HG03108 (cell line): ENCODE measurements at regions not wholly inside any gene's neighbourhood (a gene's known extent, or its start where the extent isn't known, plus 50 kb on each side); places are given as distances from the start of the nearest gene placed in this dataset.
"Not testable (repeated sequence)": the region's sequence is repeated elsewhere in the genome, so short reads cannot be mapped to it uniquely, and the experiment has no call there.

Experiments
- ATAC-seq: cut with Tn5 transposase; IDR thresholded peaks from one replicate; pipeline ENCODE4 v1.9.1; 2021; ENCODE audit warnings: moderate library complexity; ENCODE audit not compliant: unreplicated experiment

DNA sequence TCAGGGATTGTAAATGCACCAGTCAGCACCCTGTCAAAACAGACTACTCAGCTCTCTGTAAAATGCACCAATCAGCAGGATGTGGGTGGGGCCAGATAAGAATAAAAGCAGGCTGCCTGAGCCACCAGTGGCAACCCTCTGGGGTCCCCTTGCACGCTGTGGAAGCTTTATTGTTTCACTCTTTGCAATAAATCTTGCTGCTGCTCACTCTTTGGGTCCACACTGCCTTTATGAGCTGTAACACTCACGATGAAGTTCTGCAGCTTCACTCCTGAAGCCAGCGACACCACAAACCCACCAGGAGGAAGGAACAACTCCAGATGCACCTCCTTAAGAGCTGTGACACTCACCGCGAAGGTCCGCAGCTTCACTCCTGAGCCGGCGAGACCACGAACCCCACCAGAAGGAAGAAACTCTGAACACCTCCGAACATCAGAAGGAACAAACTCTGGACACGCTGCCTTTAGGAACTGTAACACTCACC is 1578.5 kb downstream of the SI start:
- not testable (repeated sequence) for ATAC-seq

DNA sequence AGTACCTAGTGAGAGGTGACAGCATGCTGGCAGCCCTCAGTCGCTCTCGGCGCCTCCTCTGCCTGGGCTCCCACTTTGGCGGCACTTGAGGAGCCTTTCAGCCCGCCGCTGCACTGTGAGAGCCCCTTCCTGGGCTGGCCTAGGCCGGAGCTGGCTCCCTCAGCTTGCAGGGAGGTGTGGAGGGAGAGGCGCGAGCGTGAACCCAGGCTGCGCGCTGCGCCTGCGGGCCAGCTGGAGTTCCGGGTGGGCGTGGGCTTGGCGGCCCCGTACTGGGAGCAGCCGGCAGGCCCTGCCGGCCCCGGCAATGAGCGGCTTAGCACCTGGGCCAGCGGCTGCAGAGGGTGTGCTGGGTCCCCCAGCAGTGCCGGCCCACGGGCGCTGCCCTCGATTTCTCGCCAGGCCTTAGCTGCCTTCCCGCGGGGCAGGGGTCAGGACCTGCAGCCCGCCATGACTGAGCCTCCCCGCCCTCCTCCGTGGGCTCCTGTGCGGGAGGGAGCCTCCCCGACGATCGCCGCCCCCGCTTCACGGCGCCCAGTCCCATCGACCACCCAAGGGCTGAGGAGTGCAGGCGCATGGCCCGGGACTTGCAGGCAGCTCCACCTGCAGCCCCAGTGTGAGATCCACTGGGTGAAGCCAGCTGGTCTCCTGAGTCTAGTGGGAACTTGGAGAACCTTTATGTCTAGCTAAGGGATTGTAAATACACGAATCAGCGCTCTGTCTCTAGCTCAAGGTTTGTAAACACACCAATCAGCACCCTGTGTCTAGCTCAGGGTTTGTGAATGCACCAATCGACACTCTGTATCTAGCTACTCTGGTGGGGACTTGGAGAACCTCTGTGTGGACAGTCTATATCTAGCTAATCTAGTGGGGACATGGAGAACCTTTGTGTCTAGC is 1579.2 kb downstream of the SI start:
- ATAC-seq = not testable (repeated sequence)

DNA sequence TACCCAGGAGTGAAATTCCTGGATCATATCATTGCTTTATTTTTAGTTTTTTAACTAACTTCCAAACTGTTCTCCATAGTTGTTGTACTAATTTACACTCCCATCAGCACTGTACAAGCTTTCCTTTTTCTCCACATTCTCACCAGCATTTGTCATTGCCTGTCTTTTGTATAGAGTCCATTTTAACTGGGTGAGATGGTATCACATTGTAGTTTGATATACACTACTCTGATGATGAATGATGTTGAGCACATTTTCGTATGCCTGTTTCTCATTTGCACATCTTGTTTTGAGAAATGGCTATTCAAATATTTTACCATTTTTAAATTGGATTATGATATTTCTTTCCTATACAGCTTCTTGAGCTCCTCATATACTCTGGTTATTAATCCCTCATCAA is 1586.6 kb downstream of the SI start:
- ATAC-seq = no peak

DNA sequence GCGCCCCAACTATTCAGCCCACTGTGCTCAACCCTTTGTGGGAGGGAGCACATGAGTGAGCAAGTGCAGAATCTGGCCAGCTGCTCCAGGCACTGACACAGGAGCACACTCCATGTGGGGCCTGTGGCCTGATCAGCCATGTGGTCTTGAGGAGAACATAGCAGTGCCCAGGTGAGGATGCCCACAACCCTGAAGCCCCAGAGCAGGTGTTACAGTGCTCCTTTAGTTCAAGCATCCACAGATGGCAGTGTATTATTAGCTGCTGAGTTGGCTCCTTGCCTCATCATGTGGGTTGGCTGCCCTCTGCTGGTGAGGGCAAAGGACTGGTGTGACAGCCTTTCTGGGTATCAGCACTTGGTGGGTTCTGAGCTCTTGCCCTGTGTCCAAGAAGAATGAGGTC is 1588.2 kb downstream of the SI start:
- peak; percentile 52 for ATAC-seq

DNA sequence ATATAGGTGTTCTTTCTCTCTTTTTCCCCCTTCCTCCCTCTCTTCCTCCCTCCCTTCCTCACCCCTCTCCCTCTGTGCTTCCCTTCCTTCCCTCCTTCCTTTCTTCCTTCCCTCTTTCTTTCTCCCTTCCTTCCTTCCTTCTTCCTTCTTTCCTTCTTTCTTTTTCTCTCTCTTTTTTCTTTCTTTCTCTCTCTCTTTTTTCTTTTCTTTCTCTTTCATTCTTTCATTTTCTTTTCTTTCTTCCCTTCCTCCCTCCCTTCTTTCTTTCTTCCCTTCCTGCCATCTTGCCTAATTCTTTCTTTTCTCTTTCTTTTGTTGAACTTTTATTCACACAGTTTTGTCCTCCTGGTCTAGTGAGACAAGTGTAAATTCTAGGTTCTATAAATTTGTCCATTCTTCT is 1595.6 kb downstream of the SI start:
- no peak for ATAC-seq

DNA sequence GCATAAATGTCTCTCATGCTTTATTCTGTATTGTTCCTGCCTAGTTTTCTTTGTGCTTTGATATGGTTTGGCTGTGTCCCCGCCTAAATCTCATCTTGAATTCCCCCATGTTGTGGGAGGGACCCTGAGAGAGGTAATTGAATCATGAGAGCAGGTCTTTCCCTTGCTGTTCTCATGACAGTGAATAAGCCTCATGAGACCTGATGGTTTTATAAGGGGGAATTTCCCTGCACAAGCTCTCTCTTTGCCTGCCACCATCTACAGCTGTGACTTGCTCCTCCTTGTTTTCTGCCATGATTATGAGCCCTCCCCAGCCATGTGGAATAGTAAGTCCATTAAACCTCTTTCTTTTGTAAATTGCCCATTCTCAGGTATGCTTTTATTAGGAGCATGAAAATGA is 1596.6 kb downstream of the SI start:
- no peak for ATAC-seq

DNA sequence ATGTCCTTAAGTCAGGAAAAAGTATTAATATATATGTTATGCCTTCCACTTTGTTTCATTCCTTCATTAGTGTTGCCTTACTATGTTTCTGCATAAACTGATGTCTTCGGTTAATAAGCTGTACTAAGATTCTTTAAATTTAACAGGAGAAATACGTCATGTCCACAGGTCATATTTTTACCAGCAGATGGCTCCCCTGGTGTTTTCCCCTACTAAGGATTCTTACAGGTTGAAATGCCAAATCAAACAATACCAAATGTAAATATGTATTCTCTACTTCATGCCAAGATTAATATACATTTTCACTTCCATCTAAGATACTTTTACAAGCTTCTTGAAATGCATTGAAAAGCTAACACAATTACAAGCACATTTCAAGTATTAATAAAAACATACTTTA is 1602.1 kb downstream of the SI start:
- ATAC-seq = no peak

DNA sequence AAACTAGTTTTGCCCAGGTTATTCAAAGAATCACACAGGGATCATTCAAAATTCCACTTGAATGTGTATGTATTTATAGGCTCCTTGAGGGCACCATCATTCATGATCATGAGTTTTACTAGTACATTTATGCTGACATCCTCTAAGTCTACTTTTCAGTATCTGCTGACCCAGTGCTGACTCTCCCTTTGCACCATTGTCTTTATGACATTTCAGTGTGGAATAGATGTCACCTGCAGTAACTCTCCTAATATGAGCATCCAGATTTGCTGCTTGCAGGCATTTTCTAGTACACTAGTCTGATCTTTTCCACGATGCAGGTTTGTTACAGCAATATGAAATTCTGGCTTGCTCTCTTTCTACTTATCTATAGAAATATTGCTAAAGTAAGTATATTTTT is 1603.5 kb downstream of the SI start:
- no peak for ATAC-seq

DNA sequence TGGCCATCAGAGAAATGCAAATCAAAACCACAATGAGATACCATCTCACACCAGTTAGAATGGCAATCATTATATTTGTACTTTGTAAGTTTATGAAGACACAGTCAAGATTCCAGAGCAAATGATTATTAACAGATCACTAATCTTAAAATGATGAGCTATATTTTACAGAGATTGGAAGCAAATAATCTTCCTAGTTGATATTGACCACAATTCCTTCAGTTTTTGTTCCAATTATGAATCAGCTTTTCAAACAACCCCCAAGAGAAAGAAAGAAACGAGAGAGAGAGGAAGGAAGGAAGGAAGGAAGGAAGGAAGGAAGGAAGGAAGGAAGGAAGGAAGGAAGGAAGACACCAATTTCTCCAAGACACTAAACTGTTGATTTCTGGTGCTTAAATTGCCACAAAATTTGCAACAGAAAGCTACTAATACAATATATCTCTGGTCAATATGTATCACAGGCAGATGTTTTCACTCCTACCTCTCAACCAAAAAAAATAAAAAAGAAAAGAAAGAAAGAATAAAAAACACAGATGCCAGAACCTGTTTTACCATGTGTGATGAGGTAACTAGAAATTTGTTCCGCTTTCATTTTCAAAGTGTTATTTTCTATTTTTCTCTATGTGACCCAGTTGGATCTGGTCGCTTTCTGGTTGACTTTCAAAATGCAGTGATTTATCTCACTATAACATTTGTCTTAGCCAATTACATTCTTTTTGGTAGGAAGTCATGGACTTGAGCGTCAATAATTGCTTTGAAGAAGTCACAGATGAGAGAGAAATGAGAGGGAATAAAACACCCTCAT is 1609.6 kb downstream of the SI start:
- no peak for ATAC-seq

DNA sequence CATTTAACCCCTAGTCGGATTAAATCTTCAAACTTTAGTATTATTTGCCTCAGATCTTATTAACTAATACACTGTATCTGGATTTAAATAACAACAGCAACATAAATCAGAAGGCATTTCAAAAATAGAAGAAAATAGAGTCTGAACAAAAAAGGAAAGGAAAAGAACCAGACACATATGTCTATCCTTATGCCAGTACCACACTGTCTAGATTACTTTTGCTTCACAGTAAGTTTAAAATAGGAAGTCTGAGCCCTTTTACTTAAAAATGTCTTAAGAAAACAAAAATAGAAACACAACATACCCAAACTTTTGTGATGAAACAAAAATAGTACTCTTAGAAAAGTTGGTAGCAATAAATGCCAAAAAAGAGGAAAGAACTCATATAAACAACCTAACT is 1615.8 kb downstream of the SI start:
- no peak for ATAC-seq

DNA sequence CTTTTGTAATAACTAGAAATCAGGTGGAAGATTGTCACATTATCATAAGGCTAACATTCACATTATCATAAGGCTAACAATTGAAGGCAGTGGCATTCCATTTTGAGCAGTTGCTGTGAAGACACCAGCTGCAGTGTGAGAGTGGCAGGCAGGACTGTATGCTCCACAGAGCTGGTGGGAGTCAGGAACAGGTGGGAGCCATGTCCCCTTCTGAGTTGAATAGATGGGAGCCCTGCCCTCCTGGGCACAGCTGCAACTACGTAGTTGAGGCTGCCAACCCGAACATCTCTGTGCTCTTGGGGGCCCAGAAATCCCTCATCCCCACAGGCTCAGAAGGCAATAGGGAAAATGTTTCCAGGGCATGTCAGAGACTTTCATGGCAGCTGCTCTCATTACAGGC is 1627.6 kb downstream of the SI start:
- no peak for ATAC-seq

DNA sequence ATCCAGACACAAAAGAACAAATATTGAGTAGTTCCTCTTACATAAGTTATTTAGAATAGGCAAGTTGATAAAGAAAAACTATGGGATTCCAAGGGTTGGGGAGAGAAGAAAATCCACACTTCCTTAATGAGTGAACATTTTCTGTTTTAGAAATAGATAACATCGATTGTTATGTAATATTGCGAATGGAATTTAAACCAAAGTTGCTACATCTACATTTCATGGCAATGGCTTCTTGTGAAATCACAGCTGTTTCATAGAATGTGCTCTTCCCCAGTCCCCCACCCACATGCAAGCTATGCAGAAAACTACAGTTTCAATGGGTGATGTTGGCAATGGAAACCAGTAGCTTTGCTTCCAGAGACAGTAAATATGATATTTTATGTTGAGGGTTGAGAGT is 1639.5 kb downstream of the SI start:
- ATAC-seq = no peak

DNA sequence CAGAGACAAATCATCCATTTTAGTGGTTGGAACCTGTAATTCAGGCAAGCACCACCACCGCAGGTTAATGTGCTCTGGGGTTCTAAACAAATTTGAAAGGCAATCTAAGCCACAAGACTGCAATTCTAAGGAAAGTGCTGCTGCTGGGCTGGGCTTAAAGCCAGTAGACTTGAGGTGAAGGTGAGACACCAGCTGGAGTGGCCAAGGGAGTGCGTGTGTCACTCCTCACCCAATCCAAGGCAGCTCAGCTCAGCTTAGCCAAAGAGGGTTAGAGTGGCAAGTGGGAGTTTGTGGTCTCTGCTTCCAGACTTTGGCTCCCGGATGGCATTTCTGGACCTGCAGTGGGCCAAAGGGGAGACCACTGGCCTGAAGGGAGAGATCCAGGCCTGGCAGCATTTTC is 1655.6 kb downstream of the SI start:
- no peak for ATAC-seq

DNA sequence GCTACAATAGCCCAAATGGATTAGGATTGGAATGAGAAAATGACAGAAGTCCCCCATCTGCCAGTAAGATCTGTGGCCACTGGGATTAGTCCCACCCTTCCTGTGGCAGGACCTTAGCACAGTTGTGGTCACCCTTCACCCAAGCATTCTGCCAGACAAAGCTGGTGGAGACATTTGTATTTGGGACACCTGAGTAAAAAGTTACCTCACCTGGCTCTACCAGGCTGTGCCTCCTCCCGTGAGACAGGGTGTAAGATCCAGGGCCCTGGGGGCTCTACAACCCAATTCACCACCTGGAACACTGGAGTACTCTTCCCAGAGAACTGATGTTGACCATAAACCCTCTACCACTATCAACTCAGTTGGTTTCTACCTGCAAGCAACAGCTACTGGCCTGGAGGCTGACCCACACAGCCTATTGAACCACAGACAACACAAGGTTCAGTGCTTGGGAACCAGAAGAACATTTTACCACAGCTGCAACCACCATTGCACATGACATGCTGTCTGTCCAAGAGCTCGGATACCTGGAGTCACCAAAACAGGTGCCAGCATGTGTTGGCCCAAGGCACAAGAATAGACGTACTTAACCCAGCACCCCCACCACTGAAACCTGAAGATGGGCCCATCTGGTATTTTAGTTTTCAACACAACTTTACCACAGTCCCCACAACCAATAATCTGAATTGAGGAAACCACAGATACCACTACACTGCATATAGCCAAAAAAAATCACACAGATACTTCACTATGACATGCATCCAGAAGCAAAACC is 1686.7 kb downstream of the SI start:
- no peak for ATAC-seq

DNA sequence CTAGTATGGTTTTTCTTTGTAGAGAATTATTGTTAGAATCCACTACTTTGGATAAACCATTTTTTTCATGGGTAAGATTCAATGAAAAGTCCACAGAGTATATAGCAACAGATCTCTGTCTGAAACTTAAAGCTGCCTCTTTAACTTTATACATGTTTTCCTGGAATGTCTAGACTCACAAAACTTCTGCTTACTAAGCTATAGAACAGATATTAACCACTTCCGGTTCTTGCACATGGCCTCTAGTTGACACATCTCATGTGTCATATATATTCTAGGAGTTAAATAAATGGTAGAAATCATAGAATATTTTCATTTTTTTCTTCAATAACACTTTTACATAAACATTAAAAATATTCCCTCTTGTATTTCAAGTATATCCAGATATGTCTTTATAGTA is 1693.9 kb downstream of the SI start:
- ATAC-seq = no peak

DNA sequence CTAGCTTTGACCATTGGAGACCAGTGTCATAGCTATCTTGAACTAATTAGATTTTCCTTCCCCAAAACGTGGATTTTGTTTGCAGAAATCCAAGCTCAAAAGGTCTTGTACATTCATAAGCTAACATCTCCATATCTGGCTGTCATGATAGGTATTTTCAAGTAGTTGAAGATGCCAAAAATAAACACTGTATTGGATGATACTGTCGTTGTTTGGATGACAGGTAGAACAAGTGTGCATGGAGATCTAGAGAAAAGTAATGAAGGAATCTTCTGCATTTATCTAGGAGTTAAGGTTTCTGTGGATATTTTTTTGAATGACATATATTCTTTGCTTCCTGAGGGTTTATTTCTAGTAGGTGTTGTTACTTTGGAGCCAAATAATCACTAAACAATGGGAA is 1696.1 kb downstream of the SI start:
- ATAC-seq = no peak

DNA sequence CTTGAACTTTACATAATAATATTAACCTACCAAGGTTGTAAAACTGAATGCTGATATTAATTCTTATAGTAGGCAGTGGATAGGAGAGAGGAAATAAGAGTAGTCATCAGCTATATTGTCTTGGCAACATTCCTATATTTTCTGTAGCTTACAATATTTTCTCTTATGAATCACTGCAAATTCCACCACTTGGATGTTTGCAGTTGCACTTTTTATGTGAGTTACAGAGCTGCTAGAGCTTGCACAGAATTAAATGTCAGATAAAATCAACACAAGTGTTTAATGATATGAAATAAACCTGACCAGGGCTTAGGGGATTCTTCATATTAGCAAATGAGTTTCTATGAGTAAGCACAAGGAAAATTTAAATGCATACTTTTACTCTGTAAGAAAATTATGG is 1710.1 kb downstream of the SI start:
- ATAC-seq = no peak

DNA sequence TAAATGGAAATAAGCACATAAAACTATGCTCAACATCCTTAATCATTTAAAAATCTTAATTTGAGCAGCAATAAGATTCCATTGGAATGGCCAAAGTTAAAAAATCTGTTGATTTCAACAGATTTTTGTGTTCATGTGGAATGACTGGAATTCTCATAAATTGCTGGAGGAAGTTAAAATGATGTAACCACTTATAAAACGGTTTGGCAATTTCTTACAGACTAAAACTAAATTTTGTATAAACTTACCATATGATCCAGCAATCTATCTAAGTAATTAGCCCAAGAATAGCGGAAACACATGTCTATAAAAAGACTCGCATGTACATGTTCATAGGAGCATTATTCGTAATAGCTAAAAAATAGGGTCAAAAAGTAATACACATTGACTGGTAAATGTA is 1713.6 kb downstream of the SI start:
- ATAC-seq = no peak

DNA sequence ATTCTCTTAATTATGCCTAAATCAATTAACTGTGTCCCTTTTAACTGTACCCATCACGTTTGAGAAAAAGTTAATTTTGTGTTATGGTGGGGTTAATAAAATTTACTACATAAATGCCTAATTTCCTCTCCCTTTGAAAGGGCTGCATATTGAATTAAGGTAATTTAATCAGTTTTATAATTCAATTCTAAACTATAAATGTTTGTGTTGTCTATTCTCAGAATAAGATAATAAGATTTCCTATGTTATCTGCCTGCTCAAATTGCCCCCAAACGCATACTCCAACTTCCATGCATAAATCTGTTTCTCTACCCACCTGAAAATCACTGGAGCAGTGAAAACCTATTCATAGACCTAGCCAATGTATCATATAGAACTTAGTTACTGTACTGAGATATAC is 1716.1 kb downstream of the SI start:
- ATAC-seq = no peak

DNA sequence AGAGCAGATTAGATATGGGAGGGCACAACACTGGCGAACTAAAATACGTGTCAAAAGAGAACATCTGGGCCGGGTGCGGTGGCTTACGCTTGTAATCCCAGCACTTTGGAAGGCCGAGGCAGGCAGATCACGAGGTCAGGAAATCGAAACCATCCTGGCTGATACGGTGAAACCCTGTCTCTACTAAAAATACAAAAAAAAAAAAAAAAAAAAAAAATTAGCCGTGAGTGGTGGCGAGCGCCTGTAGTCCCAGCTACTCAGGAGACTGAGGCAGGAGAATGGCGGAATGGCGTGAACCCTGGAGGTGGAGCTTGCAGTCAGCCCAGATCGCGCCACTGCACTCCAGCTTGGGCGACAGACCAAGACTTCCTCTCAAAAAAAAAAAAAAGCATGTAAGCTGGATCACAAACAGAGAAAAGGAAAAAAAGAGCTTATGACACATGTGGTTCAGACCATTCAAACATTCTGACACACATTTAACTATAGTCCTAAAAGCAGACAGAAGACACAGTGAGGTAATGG is 1716.9 kb downstream of the SI start:
- not testable (repeated sequence) for ATAC-seq

DNA sequence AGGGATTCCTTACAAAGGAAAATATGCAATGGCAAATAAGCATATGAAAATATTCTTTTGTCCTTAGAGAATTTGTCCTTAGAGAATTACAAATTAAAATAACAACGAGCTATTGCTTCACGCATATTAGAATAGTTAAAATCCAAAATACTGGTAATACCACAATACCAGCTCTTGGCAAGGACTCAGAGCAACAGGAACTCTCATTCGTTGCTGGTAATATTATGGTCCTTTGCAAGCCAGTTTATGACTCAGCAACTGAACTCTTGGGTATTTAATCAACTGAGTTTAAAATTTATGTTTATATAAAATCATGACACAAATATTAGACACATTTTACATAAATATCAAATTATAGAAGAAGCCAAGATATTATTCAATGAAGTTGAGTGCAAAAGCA is 1730.4 kb downstream of the SI start:
- ATAC-seq = no peak
